Adipose tissue (tissue), 3 donors: ENCODE measurements at regions not wholly inside any gene's neighbourhood (a gene's known extent, or its start where the extent isn't known, plus 50 kb on each side); places are given as distances from the start of the nearest gene placed in this dataset.

Experiments used
- H3K27ac ChIP-seq: one replicate; pipeline ENCODE4 v1.5.1; 2013; ENCODE audit warnings: low read depth, low read length
- WGBS, 3 donors: extraction: QIAGEN DNeasy Blood & Tissue Kit; methylation state at CpG; one replicate each; pipeline ENCODE4 v1.1.7; 2013; 5-methylcytosine and 5-hydroxymethylcytosine counted together
- donor health status: healthy with polysubstance abuse.
- donor health status: Bipolar disorder and iron deficiency.
- donor health status: healthy.

DNA sequence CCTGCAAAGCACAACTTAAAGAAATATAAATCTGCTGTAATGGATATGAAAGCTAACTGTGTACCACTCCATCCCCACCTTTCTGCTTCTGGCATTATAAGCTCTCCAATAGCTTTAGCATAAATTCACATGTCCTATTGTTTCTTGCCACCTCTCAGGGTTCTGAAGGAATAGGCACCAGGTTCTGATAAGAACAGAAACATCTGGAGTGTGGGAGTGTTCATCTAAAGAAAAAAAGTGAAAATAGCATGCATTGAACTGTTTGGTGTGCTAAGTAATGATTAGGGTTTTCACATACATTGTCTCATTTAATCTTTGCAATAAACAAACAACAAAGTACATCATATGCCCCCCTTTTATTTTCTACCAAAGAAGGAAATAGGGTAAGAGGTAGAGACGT, 72.3 kb downstream of the FAM76B start:
- WGBS, 3 donors = 0 to 44% (median 44%) methylated on average over 1 of the region's 1 CpG
- H3K27ac ChIP-seq = no peak overlapping the region

DNA sequence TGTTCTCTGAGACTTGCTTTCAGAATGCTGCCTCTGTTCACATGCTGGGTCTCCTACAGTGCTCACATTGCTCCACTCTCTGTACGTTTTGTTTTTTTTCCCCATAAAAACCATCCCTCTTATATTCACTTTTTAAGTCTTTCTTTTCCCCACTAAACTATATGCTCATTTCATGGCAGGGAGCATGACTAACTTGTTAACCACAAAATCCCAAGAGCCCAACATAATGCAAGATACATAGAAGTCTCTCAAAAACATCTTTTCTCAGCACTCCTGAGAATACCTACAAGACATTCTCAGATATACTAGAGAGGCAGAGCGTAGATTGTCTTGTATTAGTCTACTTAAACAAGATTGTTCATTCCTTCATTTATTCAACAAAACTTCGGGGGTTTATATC, 73.3 kb downstream of the FAM76B start:
- WGBS, 3 donors = 72 to 85% (median 73%) methylated on average over 3 of the region's 3 CpGs
- no peak overlapping the region for H3K27ac ChIP-seq

DNA sequence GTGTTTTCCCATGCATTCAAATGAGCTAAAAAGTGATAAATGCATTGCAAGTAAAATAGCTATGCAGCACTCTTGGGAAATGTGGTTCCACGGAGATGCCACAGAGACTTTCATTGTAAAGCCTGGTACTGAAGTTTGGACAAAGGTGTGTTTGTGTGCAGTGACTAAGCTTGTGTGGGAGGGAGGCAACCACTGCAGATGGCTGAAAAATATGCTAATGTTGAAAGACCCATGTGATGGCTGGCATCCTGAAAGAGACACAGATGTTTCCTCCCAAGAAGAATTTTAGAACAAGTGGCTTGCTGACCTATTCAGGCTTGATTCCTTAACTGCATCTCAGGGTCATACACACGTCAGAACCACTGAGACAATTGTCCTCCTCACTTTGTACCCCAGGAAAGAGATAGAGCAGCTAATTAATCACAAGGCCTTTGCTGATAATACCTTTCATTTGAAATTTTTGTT, 73.8 kb downstream of the FAM76B start:
- WGBS, 3 donors = 22 to 46% (median 26%) methylated on average over 2 of the region's 2 CpGs
- no peak overlapping the region for H3K27ac ChIP-seq

DNA sequence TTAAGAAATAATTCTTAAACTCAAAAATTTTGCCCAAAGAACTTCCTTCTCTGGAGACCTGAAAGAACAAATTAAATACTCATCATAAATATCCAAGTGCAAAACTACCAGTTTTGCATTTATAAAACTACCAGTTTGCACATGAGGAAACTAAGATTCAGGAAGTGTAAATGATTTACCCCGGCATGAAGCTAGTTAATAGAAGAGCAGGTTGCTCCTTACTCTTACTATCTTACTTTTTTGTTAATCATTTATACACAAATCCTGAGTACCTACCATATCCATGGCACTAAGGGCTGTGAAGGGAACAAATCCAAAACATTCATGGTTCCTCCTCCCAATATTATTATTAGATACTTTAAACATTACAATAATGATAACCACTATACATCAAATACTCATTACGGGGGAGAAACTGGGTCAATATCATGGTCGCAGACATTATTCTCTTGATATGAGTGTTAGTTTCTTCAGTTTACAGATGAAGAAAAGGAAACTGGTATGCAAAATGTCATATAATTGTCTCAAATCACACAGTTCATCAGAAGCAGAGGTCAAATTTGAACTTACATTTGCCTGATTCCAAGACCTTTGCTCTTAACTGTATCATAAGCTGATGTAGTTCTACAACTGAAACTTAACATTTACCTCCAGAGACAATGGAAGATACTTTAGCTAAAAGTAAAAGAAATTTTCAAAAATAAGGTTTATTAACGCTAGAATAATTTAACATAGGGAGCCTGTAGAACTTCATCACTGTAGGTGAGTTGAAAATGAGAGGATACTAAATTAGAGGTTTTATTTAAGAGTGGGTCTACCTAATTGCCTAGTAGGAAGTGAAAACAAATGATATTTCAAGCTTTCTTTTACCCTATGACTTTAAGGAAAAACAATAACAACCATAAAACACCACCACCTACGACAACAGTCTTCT, 74.5 kb downstream of the FAM76B start:
- 57 to 79% (median 65%) methylated on average over 5 of the region's 5 CpGs for WGBS, 3 donors
- H3K27ac ChIP-seq = no peak overlapping the region

DNA sequence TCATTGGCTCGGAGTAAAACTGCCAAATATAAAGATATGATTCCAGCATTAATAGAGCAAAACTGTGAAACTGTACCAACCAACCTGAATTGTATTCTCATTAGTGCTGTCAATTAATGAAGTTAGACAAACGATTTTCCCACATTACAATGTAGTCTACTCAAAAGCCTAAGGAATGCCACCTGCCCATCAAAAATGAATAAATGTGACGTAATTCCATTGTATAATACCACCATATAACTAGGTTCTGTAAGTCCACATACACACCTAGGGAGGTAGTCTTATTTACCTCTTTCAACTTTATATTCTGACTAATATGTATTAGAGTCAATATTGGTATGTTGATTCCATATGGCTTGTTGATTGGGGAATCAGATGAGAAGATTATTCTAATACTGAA, 76.2 kb downstream of the FAM76B start:
- 76 to 86% (median 82%) methylated on average over 3 of the region's 3 CpGs for WGBS, 3 donors

DNA sequence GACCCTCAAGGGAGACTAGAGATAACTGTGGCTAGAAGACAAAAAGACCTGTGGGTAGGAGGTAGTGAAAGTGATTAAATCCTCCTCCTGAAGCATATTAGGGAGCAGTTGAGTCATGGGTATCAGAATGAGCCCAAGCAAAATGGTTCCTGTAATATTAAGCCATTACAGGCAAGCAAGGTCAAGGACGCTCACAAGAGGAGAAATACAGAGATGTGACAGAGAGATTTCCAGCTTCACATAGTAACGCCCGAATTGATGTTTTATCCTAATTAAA, 77.7 kb downstream of the FAM76B start:
- 89 to 92% (median 91%) methylated on average over 3 of the region's 3 CpGs for WGBS, 3 donors
- no peak overlapping the region for H3K27ac ChIP-seq

More for the DNA sequence above, 76.2 kb downstream of the FAM76B start:
- no peak overlapping the region for H3K27ac ChIP-seq

DNA sequence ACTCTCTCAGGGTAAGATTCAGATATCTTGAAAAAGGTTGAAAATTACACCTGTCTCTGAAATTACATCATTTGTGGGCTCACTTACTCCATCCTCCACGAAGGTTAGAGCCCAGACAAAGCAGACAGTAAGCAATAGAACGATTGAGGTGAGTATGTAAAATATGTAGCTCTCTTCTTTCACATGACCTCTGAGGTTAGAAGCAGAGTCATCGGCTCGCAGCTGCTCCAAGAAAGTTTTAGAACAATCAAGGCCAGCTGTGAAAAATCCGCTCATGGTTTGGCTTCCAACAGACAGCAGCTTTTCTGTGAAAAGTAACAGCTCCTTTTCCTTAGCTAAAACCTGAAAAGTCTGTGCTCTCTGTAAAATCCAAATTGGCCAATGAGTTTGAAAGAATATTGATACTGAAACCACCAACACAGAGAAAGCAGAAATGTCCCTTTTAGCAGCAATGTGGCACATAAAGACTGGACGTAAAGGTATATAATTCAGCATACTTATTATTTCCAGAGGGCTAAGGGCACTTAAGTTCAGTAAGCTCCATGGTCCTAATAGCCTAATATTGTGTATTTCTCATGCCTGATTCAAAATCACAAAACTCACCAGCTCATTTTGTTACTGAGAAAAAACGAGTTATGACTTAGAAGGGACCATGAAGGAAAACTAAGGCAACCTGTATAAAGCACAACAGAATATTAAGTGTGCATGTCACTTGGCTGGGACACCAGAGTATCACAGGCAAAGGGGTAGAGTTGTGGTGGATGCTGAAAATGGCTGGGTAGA, 78.2 kb downstream of the FAM76B start:
- H3K27ac ChIP-seq = no peak overlapping the region
- 60 to 72% (median 65%) methylated on average over 7 of the region's 7 CpGs for WGBS, 3 donors

DNA sequence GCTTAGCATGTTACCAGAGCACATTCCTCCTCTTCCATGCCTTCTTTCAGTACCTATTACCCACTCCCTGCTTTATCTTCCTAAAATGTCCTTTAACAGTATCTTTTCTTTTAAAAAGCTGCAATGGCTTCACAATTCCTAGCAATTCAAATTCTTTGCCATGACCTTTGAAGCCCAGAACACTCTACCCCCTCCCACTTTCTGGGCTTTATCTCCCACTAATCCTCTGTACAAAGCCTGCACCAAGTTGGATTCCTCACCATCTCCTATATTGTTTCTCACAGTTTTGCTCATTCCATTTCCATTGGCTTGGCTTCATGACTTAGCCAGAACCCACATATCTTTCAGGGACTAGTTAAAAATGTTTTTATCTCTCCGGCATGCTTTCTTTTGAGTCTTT, 80.9 kb downstream of the FAM76B start:
- 98 to 100% (median 98%) methylated on average over 1 of the region's 1 CpG for WGBS, 3 donors
- no peak overlapping the region for H3K27ac ChIP-seq

DNA sequence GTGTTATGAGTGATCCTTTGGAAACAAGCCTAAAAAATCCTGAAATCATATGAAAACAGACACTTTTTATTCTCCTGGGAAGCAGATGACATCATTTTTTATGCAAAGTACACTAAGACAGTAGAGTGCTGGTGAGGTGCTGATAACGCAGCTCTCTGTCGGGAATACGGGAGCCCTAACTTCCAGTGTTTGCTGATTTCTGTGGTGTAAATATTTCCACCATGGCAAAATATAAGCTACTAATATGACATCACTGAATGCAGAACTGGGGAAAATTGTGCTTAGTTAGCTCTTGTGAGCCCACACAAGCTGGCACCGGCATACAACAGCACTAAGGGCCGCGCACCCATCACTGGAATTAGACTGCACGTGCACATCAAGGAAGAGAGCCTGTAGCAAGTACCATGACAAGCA, 82.6 kb downstream of the FAM76B start:
- H3K27ac ChIP-seq = no peak overlapping the region
- 81 to 94% (median 83%) methylated on average over 7 of the region's 7 CpGs for WGBS, 3 donors

DNA sequence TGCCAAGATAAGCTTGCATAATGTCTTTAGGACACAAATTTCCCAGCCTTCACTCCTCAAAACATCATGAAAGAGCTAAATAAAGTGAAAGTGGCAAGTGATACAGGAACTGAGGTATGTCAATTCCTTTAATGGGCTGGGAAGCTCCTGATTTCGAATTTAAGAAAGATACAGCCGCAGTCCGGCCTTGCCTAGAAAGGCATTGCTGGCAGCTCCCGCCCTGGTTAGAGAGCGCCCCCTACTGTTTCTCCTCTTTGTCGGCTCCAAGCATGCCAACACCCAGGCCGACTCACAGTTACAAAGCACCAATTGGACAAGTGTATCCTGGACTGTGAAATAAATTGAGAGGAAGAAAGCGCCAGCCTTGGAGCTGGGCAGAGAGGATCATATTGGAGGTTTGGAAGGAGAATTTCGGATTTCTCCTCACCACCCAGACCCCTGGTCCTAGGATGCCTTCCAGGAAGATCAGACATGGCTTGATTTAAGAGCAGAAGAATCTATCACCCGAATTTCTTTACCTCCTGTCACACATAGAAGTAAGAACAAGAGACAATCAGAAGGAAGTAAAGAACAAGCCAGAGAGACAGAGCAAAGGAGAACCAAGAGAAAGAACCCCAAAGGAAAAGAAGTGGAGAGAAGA, 84.0 kb downstream of the FAM76B start:
- 9 to 11% (median 11%) methylated on average over 10 of the region's 10 CpGs for WGBS, 3 donors
- no peak overlapping the region for H3K27ac ChIP-seq

DNA sequence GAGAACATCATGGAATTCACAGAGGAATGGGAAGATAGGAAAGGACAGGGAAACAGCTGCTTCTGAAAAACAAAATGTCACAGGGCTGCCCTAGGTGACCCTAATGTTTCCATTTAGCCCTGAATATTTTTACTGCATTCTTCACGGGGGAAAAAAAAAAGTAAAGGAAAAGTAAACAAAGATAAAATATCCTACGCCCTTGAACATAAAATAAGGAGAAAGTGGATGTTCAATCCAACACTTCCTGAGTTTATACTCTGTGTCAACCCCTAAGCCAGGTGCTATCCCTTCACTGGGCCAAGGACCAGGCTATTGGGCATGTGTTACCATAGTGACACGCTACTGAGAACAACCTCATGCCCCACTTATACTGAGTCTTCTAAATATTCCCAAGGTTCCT, 84.7 kb downstream of the FAM76B start:
- WGBS, 3 donors = 27 to 69% (median 53%) methylated on average over 3 of the region's 3 CpGs
- no peak overlapping the region for H3K27ac ChIP-seq

DNA sequence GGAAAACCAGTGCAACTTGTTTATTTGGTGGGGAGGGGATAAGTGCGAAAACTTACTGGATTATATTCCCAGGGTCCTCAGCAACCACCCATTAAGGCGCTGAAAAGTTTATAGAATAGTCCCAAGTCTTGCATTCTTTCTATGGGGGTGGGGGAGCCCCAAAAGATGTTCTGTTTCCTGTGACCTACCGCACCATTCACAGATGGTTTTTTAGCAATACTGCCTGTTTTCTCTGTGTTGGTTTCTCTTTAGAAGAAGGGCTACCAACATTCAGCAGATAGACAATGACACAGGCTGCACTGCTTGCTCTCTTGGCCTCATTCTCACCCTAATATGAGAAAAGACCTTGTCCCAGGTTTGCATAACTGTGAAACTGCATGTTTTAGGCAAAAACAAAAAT, 86.5 kb downstream of the FAM76B start:
- H3K27ac ChIP-seq = no peak overlapping the region
- 68 to 78% (median 76%) methylated on average over 3 of the region's 3 CpGs for WGBS, 3 donors

DNA sequence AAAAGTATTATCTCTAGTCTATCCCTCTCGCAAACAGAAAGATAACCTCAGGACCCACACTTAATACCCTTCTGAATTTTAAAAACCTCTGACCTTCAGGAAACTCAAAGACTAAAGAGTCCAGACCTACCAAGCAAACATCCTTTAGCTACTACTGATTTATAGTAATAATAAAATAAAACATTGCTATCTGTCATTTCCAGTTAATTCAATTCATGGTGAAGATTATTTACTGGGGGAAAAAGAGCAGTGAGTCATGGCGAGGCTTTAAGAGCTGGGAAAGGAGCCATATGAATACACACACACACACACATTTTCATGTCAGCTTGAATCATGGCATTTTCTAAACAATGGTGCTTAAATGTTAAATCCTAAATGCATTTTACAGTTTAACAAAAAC, 87.1 kb downstream of the FAM76B start:
- WGBS, 3 donors = 51 to 68% (median 55%) methylated on average over 2 of the region's 2 CpGs
- no peak overlapping the region for H3K27ac ChIP-seq

DNA sequence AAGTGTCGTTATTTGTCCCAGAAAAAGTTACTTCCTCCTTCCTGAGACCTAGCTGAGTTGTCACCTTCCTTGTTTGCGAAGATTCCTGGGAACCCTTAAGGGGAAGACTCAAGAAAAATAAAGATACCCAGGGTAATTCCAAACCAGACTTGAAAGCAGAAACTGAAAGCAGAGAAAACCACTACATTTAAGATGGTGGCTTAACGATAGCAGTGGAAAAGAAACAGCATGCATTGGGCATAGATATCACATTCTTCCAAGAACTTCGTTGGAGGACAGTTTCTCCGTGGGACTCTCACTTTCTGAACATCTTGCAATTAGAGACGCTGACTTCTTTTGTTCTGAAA, 89.1 kb downstream of the FAM76B start:
- H3K27ac ChIP-seq = no peak overlapping the region
- WGBS, 3 donors = 82 to 87% (median 84%) methylated on average over 6 of the region's 6 CpGs

DNA sequence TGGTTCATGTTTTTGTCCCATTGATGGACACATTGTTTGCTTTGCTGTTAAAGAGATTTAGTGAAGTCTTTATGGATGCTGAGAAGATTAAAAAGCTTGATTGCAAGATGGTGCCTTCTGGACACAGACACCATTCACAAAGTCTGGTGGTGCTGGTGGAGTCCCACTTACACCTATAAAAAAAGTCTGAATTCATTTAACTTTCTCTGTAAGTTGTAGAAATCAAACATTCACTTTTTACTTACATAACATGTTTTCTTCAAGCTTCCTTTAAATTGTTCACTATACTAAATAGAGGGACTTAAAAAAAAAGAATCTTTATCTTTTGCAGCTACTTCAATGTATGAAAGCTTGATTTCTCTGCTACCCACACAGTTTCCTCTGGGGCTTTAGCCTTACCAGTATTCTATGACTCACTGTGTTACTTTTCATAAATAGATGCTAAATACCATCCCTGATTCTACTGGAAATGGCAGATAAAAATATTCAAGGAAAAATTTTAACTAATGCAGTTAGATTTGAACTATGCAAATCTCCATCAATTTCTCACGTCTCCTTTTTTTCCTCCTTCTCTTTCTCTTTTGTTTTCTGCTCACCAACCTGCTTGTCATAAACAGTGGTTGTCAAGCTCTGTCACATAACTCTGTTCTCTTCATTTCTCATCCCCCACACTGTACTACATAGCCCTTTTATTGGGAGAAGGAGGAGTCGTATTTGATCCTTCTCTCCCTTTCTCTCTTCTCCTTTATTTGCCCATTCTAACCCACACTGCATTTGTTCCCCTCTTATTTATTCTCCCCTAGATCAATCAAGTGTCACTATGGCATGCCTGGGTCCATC, 89.7 kb downstream of the FAM76B start:
- WGBS, 3 donors = 59 to 77% (median 63%) methylated on average over 2 of the region's 2 CpGs

DNA sequence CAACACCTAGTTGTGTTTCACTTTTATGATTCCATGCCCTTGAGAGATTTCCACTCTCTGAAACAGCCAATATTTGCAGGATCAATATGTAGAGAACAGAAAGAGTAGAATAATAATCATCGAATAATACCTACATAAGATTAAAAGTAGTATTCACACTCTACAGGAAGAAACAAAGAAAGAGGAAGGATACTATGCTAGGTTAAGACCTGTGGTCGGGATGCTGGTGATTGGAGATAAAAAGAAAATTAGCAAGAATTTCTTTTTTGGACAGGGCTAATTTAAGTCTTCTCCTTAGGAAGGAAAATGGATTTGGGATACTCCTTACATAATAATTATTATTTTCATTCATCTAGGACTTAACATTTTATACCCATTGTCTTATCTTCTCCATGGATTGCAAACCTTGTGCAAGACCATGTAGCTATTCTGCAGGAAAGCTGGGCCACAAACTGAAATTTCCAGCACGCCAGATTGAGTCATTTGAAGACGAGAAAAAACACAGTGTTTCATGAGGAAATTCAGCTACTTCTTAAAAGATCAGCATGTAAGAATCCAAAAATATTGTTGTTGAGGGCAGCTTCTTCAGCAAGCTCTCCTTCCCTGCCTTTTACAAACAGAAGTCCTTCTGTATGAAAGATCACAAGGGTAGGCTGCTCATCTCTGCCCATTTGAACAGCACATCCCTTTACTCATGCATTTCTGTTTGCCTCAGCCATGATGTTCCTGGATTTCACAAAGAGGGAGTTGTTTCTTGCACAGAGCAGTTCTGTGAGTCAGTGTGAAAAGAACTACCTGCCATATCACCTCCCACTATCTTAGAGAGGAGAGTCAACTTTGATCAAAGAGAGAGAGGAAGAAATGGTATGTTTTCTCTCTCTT, 90.7 kb downstream of the FAM76B start:
- H3K27ac ChIP-seq = no peak overlapping the region
- WGBS, 3 donors = 40 to 68% (median 43%) methylated on average over 4 of the region's 4 CpGs

More for the DNA sequence above, 89.7 kb downstream of the FAM76B start:
- H3K27ac ChIP-seq = no peak overlapping the region

DNA sequence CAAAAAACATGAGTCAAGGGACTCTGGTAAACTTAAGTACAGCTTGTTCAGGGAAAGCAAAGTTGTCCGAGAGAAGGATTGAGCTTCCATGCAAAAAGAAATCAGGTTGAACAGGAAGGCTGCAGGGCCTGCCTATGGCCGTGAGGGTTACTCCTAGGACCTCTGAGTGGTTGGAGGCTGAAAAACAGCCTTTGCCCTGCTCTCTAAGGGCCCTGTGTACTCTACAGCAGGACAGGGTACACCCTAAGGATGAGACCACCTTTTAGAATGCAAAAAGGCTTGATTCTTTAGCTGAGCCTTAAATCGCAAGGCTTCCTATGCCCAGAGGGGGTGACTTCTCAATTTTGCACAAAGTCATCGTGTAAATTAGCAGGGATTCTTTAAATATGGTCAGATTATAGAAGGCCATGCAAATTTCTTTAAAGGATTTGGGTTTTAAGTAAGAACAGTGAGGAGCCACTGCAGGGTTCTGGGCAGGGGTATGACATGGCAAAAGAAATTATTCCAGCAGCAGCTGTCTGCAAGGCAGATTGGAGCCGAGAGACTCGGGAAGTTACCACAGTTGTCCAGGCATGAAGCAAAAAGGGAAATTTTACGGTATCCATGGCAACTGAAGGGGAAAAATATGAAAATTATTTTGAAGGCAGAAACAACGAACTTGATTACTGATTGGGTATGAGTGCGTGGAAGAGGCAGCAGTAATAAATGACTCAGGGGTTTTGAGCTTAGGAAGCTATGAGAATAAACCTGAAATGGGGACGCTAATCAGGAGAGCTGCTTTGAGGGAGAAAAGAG, 91.8 kb downstream of the FAM76B start:
- WGBS, 3 donors = 56 to 85% (median 57%) methylated on average over 10 of the region's 10 CpGs
- H3K27ac ChIP-seq = no peak overlapping the region
